ENCODE measurements at regions not wholly inside any gene's neighbourhood (a gene's known extent, or its start where the extent isn't known, plus 50 kb on each side); places are given as distances from the start of the nearest gene placed in this dataset.
A peak's percentile ranks its signal among the peaks of the same experiment; 100 is the strongest.

DNA sequence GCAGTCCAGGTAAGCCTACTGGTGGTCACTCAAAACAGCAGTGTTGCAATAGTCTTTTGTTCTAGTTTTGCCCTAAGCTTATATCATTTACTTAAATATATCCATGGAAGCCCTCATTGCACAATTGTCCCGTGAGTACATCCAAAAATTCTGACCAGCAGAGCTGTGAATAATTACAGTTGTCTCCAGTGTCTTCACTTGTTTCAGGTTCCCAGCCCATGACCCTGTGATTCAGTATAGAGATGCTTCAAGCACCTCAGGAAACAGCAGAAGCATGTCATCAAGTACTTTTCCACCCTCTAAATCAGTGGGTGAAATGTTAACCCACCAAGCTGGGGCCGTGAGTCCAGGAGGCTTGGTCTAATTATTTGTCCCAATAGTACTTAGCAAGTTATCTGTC, 214.9 kb upstream of the RPS6KA3 start:
- DNase-seq, result no peak

DNA sequence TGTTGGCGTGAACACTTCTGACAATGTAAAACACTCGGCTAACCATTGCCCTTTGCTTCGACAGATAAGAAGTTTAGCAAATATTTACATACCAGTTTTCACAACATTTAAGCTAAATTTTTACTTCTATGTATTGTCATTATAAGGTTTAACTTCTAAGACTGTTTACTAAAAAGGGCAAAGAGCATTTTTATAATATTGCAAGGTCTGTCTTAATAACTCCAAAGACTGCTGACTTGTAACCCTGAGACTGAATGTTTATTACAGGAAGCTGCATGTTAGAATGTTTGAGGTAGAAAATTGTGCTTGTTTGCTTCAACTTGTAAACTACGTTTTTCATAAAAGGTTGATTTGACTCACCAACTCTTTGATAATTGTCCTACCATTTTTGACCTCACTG, 213.2 kb upstream of the RPS6KA3 start:
- DNase-seq, result no peak

DNA sequence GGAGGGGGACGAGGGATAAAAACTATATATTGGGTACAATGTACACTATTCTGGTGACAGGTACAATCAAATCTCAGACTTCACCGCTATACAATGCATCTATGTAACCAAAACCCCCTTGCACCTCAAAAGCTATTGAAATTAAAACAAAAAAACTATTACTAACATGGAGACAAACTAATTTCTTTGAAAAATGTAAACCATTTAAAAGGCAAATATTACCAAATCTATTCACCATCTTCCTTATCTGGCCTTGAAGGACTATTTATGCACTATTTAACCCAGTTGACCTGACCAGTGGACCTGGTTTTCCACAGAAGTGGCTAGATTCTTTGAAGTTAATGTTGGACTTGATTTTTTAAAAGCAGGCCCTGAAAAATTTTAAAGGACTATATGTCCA, 212.3 kb upstream of the RPS6KA3 start:
- DNase-seq, result no peak

DNA sequence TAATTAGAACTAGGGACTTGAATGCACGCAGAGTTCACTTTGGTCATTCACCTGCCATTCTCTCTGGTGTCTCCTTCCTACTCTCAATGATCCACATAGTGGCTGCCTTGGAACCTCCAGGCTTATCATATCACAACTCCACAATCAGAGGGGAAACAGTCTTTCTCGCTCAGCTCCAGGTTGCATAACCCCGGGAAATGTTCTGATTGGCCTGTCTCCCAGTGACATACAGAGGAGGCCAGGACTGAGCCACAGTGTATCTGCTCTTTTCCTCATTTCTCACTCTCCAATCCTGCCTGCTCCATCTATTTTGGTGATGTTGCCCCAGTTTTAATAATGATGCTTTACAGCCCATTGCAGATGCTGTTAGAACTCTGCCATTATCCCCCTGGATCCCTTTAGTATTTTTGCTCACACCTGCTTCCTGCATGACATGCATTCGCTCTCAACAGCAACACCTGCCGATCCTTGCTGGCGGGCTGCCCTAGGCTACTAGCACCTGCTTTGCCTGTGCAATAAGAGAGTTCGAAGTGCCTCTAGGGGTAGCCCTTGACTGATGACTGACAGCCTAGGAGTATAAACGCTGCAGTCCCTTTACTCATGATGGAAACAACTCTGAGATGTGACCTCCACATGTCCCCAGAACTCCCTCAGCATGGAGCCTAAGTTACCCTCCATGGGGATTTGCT, 211.3 kb upstream of the RPS6KA3 start:
- DNase-seq, result no peak

DNA sequence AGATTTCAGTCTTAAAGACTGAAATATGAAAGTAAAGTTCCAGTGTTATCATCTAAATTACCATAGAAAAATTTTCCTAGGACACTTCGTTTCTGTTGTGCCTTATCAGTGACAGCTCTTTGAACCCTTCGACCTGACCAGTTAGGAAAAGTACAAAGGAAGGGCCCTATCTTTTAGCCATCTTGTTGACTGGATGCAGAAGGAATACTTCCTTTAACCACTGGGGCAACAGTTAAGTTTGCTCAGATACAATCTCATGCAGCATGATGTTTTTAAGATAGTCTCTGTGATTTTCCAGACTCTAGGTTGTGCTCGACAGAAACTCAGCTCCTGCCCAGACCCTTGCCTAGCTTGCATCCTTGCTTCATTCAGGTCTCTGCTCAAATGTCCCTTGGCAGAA, 210.5 kb upstream of the RPS6KA3 start:
- DNase-seq, result no peak

DNA sequence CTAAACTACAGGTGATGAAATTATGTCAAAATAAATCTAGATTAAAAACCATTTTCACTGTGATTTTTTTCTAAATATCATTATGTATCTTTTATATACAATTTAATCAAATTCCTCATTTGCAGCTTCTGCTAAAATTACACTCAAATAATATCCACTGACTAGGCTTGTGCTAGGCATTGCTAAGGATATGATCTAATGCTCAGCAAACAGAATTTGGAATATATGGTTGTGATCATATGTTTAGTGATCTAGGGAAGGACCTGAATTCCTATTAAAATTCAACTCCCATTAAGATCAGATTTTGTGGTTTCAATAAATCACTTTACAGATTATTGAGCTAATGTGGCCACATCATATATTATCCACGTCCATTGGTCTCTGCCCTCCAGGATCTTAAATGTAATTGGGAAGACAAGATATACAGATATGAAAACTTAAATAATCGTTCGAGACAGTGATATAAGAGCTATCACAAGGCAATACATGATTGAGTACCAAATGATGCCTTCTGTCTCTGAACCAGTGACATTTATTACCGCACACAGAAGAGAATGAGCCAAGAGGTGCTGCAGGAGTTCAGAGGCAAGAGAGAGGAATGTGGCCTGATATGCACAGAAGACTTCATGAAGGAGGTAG, 206.0 kb upstream of the RPS6KA3 start:
- no peak for DNase-seq

DNA sequence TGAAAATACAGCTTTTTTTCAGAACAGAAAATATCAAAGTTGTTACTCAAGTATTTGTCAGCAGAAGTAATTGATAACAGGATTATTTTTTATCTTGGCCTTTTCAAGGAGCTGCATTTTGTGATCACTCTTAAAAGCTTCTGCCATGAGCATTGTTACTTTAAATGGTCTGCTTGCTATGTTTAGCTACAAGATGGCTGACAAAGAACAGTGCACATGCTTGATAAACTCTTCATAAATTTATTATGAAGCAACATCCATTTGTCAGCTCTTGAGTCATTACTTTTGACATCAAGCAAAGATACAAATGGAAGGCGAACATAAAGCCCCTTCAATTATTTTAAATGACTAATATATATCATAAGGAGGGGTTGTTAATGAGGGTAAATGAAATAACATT, 205.4 kb upstream of the RPS6KA3 start:
- DNase-seq, result no peak

DNA sequence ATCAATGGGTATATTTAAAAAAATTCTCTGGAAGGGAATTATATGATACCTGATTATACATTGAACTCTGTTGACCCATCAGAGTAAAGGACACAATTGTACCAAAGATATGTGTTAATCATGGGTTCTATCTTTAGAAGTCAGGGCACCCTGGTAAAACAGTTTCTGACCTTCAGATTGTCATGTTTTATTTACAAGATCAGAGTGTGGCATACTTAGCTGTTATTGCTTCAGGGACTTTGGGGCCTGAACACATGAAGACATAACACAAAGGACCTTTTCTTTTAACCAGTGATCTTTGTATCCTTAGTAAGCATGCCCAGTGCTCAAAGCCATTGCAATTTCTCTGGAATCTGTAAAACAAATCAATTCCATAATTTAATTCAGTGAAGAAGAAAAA, 204.8 kb upstream of the RPS6KA3 start:
- DNase-seq, result no peak

DNA sequence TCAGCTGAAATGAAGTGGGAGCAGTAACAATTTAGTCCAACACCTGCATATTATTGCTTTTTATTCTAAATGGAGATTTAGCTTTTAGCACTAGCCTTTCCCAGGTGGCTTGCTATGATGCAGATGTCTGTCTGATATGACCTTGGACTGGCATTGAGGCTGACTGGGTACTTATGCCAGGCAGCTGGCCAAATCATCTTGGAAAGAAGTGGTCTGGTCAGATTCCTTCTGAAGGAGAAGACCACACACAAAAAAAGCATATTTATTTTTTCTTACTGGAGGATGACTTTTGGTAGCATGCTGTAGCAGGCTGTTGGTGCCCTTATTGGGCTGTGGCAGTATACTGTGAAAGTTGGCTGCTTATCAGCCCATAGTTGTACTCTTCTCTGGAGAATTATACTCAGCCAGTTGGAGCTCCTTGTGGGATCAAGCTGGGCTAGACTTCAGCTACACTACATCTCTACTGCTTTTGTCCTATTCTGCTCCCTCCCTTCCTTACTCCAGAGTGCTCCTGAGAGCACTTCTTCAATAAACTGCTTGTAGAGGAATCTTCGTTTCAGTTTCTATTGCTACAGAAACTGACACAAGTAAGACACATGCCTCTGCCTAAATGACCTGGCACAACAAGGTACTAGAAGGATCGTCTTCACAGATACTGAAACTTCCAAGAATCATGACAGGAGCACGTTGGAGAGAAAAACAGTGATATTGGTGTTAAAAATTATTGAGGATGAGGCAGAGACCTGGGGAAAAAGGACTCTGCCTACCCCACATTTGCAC, 196.8 kb upstream of the RPS6KA3 start:
- DNase-seq, result no peak

DNA sequence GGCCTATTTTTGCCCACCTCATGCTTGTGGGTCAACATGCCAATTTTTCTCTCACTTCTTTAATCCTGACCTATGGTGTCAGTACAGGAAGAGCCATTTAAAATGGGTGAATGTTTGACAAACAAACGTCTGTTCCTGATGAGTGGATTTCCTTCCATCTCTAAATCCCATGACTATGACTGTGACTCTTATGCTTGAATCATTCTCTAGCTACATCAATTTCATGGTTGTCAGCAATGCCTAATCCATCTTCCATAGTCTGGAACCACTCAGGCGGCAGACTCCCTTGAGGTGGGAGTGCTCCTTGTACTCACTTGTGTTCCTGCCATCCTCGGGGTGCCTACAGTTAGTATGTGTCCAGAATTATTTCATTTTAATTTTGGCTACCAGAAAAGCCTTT, 194.9 kb upstream of the RPS6KA3 start:
- DNase-seq, result no peak

DNA sequence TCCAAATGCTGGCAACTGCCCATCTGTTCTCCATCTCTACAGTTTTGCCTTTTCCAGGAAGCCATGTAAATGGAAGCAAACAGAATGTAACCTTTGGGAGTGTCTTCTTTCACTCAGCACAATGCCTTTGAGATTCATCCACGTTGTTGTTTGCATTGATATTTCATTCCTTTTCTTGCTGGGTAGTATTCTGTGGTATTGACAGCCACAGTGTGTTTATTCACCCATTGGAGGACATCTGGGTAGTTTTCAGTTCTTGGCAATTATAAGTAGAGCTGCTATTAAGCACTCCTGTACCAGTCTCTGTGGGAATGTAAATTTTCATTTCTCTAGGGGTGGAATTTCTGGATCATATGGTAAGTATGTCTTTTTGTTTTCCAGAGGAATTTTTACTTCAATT, 194.3 kb upstream of the RPS6KA3 start:
- no peak for DNase-seq

DNA sequence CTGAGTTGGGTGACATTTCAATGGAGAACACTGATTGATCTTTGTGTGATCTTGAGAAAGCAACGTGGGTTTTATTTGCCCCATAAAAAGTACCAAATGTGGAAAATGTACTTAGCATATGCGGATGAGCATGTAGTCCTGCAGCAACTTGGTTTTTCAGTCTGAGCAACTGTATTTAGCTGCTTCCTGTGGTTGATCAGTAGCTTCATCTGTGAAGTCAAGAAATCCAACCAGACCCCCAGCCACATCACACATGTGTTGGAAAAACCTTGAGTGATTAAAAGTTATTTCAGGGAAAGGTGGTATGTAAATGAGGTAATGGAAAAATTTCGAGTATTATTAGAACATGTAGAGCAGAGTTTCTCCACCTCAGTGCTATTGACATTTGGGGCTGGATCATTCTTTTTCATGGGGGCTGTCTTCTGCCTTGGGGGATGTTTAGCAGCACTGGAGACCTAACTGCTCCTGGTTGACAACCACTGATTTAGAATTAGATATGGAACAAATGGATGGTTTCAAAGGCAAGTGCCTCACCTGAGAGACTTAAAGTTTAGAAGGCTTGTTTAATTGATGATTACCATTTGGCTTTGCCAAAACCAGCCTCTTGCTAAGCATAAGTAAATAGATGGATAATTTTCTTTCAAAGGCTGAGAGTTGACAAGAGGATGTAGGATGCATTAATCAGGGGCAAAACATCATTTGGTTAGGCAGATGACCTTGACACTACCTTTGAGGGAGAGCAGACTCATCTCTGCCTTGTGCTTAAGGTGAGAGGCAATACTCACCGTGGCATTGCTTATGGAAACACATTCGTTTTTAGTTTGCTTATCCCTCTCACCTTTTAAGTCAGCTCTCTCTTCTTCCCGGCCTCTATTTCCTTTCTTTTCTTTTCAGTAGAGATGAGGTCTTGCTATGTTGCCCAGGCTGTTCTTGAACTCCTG, 193.0 kb upstream of the RPS6KA3 start:
- DNase-seq, result no peak

DNA sequence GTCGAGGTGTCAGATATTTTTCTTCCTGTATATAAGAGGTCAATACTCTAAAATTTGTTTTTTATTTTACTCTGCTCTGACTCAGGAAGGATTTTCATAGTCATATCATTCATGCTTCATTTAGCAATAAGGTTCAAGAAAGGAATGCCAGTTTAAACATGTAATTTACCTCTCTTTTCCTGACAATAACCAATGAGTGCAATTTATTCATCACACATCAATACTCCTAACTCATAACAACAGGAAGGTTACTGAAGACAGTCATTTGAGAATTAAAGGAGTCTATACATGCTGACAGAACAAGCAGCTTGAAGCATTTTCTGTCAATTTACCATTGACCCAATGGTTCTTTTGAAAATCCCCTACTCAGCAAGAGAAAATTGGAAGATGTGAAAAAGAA, 190.3 kb upstream of the RPS6KA3 start:
- no peak for DNase-seq

DNA sequence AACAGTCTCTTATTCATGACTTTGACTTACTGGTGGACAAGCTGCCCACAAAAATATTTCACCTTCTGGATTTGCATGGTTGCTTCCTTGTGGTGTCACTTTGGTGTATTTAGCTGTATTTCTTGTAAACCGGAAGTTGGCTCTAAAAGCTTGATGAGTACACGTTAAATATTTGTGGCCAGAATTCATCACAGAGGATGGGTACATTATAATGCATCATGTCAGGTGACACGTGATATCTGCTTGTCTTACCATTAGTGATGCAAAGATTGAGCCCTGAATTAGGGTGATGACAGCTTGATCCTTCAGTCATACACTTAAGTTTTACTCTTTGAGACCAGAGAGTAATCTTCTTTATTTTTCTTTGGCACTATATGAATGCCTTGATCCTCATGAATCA, 188.3 kb upstream of the RPS6KA3 start:
- DNase-seq, result no peak

DNA sequence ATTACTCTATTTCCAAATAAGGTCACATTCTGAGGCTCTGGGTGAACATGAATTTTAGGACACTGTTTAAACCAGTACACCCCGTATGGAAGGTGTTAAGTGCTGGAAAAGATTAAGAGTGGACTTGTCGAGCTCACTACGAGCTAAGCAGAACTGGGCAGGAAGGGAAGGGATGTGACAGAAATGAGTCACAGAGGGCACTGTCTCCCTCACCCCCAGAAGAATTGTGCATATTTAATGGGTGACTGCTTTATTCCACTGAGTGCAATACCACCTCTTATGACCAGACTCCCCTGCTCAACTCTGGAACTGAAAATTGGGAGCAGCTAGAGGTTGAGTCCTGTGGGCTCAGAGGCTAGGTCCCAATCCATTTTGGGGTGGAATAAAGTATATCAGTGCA, 187.4 kb upstream of the RPS6KA3 start:
- no peak for DNase-seq

DNA sequence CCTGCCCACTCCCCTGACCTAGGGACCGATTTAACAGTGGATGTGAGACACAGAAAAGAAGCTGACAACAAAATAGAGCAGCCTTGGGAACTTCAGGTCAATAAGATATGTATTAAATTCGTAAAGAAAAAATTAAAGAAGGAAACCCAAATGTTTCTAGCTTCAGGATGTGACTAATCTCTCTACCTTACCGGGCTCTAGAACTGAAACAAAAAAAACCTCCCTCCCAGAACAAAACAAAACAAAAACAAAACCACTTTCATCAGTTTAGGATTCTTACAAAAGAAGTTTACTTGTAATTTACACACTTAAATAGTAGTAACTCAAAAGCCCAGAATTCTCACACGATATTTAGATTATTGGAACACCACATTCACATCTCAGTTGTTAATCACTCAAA, 185.8 kb upstream of the RPS6KA3 start:
- DNase-seq, result no peak

DNA sequence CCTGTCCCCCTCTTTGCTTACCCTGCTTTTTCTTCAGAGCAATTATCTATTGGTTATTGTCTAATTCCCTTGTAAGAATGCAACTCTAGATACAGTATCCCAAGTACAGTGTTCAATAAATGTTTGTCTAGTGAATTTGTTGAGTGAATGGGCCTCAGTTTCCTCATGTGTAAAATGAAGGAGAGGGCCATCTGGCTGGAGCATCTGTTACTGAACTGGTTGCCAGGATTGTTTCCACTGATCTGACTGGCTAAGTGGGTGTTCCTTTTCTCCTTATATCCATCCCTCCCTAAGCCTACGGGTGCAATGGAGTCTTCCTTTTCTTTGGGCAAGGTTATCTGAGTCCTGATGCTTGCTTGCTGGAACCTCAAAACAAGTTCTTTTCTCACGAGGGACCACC, 185.2 kb upstream of the RPS6KA3 start:
- no peak for DNase-seq

DNA sequence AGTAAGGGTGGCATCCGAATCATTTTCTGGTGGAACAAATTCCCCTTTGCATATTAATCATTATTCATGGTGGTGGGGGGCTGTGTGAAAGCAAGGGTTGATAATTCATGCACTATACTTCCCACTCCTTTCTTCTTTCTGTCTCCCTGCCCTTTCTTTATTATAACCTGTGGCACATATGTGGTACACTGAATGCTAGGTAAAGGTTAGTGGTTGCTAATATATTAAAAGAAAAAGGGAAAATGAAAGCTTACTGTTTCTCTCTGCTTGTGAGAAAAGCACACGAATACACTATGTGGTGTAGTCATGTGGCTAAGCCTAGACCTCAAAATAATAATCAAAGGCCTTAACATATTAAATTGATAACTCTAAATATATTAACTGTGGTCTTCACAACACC, 178.4 kb upstream of the RPS6KA3 start:
- no peak for DNase-seq

DNA sequence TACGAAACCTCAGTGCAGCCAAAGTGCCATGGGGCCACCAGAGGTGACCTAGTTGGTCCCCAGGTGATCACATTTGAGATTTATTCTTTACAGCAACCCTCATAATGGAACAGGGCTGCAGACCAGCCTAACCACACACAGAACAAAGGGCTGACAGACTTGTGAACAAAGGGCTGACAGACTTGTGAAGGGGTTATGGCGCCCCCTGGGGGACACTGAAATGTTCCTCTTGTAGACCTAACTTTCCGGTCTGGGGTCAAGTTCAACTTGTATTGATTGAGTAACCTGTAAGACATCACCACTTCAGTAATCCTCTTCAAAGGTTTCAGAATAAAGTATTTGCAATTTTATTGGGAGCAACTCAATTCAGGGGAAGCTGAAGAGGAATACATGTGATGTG, 175.9 kb upstream of the RPS6KA3 start:
- DNase-seq, result peak in 53 of 58 donors; percentile 0 to 79 (median 14)

DNA sequence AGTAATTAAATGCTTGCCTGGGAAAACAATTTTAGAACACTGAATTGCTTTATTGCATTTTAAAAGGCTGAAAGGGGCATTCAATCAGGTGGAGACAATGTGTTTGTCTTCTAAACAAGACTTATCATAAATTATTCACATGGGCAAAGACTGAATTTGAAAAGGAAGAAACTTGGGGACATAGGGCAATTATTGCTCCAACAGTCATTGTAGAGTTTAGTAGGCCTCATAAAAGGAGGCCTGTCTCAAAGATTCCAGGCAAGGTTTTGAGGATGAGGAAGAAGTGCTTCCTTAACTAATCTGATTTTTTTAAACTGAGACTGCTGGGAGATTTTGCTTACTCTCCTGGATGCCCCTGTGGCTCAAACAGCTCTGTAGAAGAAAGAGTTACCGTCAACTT, 174.4 kb upstream of the RPS6KA3 start:
- DNase-seq, result no peak

DNA sequence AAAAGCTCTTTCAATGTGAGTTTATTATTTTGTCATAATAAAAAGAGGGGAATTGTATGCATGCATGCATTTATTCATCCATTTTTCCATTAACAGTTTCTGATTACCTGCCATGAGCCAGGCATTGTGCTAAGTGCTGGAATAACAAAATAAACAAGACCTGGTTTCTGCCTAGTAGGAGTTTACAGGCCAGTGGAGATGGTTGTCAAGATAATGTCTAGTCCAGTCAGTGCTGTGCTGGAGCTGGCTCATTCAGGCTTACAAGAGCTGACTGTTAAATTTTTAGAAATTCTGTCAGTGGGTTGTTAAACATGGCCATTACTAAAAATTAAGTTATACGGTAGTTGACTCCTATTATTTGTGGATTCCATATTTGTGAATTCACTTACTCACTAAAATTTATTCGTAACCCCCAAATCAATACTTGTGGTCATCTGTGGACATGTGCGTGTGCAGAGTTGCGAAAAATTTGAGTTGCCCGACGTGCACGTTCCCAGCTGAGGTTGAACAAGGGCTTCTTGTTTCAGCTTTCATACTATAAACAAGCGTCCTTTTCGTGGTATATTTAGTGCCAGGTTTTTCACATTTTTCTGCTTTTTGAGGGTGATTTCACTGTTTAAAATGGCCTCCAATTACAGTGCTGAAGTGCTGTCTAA, 172.3 kb upstream of the RPS6KA3 start:
- DNase-seq, result no peak
